Daoy (cell line): ENCODE measurements at regions not wholly inside any gene's neighbourhood (a gene's known extent, or its start where the extent isn't known, plus 50 kb on each side); places are given as distances from the start of the nearest gene placed in this dataset.
"Not testable (repeated sequence)": the region's sequence is repeated elsewhere in the genome, so short reads cannot be mapped to it uniquely, and the experiment has no call there.

Experiments
- DNase-seq: peaks from one replicate; pipeline ENCODE4 v3.0.0-alpha.2; 2015; ENCODE audit warnings: low read depth

- no peak for DNase-seq
Measured at GRCh38 chr21:25487046-25487594, 120.2 kb downstream of the MRPL39 start.

- DNase-seq, result no peak
Measured at GRCh38 chr21:25485914-25486313, 121.4 kb downstream of the MRPL39 start.

GRCh38 chr21:25467896-25468295 lies 139.4 kb downstream of the MRPL39 start:
- DNase-seq, result no peak

- not testable (repeated sequence) for DNase-seq
Measured at GRCh38 chr21:25467071-25467470, 140.2 kb downstream of the MRPL39 start.

GRCh38 chr21:25466470-25466869 lies 140.8 kb downstream of the MRPL39 start:
- DNase-seq, result no peak

- DNase-seq, result no peak
Measured at GRCh38 chr21:25465263-25465662, 142.0 kb downstream of the MRPL39 start.

- no peak for DNase-seq
Measured at GRCh38 chr21:25464275-25464674, 143.0 kb downstream of the MRPL39 start.

GRCh38 chr21:25462517-25462971 lies 144.7 kb downstream of the MRPL39 start:
- DNase-seq, result no peak

- DNase-seq, result no peak
Measured at GRCh38 chr21:25461725-25462124, 145.6 kb downstream of the MRPL39 start.

- no peak for DNase-seq
Measured at GRCh38 chr21:25459993-25460392, 147.3 kb downstream of the MRPL39 start.

- no peak for DNase-seq
Measured at GRCh38 chr21:25459365-25459764, 147.9 kb downstream of the MRPL39 start.

- DNase-seq, result no peak
Measured at GRCh38 chr21:25458484-25458883, 148.8 kb downstream of the MRPL39 start.

GRCh38 chr21:25457946-25458345 lies 149.3 kb downstream of the MRPL39 start:
- DNase-seq, result no peak

- peak; percentile 61 for DNase-seq
Measured at GRCh38 chr21:25457411-25457810, 149.9 kb downstream of the MRPL39 start.

GRCh38 chr21:25456672-25457071 lies 150.6 kb downstream of the MRPL39 start:
- peak; percentile 37 for DNase-seq

GRCh38 chr21:25453524-25453923 lies 153.8 kb downstream of the MRPL39 start:
- no peak for DNase-seq

- DNase-seq, result no peak
Measured at GRCh38 chr21:25449950-25450349, 157.3 kb downstream of the MRPL39 start.

- DNase-seq, result no peak
Measured at GRCh38 chr21:25441835-25442234, 165.4 kb downstream of the MRPL39 start.

GRCh38 chr21:25437465-25437864 lies 169.8 kb downstream of the MRPL39 start:
- not testable (repeated sequence) for DNase-seq

GRCh38 chr21:25428537-25428936 lies 178.7 kb downstream of the MRPL39 start:
- DNase-seq, result peak; percentile 7

- DNase-seq, result no peak
Measured at GRCh38 chr21:25427828-25428227, 179.5 kb downstream of the MRPL39 start.

GRCh38 chr21:25426580-25426979 lies 180.7 kb downstream of the MRPL39 start:
- no peak for DNase-seq

GRCh38 chr21:25425156-25425555 lies 182.1 kb downstream of the MRPL39 start:
- DNase-seq, result no peak

- DNase-seq, result no peak
Measured at GRCh38 chr21:25424634-25425033, 182.6 kb downstream of the MRPL39 start.
